IMR-90 (cell line): ENCODE measurements at regions not wholly inside any gene's neighbourhood (a gene's known extent, or its start where the extent isn't known, plus 50 kb on each side); places are given as distances from the start of the nearest gene placed in this dataset.

Source experiments
- ATAC-seq: fragments of 200-7000 bp; cut with Tn5 transposase; 2 replicates; pipeline ENCODE4 v1.9.1; 2020; ENCODE audit warnings: low read depth, mild to moderate bottlenecking, moderate library complexity
- BruUV-seq: library from RNA; stranded (reverse); fragments of 400-500 nt; replicated peaks from 2 replicates; lab custom pipeline; 2021; lab: Mats Ljungman, UMichigan
- CTCF ChIA-PET: fragments of 300-600 bp; formaldehyde crosslinking; extraction: SDS; loops from one replicate; lab custom pipeline; 2021; ENCODE audit warnings: antibody characterized with exemption; lab: Yijun Ruan, JAX
- POLR2A ChIA-PET: fragments of 300-600 bp; sonication (Branson Sonifier 250); formaldehyde crosslinking; loops from one replicate; lab custom pipeline; 2022; ENCODE audit warnings: antibody characterized with exemption; ENCODE audit not compliant: unreplicated experiment; lab: Charles Lee
- DNase-seq: peaks from one replicate; pipeline ENCODE4 v3.0.0; 2013
- H2AFZ ChIP-seq: replicated peaks from 2 replicates; pipeline ENCODE3; 2013; ENCODE audit warnings: low read length, mild to moderate bottlenecking; ENCODE audit not compliant: poor library complexity
- H2AK5ac ChIP-seq: 2 replicates; pipeline ENCODE4 v1.6.1; 2013; ENCODE audit warnings: low read depth, low read length, inconsistent platforms
- H2AK9ac ChIP-seq: replicated peaks from 2 replicates; pipeline ENCODE3; 2013; ENCODE audit warnings: mild to moderate bottlenecking, low read depth, low read length, moderate library complexity; ENCODE audit not compliant: poor library complexity
- H2BK120ac ChIP-seq: 2 replicates; pipeline ENCODE4 v1.6.1; 2013; ENCODE audit warnings: low read depth, low read length, inconsistent platforms
- H2BK15ac ChIP-seq: 3 replicates; pipeline ENCODE4 v1.6.1; 2013; ENCODE audit warnings: low read depth, low read length, inconsistent platforms
- H2BK20ac ChIP-seq: 2 replicates; pipeline ENCODE4 v1.6.1; 2013; ENCODE audit warnings: low read depth, mild to moderate bottlenecking, inconsistent platforms, low read length, moderate library complexity
- H2BK5ac ChIP-seq: 2 replicates; pipeline ENCODE4 v1.6.1; 2013; ENCODE audit warnings: mild to moderate bottlenecking, low read depth, low read length, inconsistent platforms; ENCODE audit not compliant: poor library complexity, severe bottlenecking
- H3K14ac ChIP-seq: replicated peaks from 2 replicates; pipeline ENCODE4 v1.6.1; 2013; ENCODE audit warnings: low read depth, low read length, inconsistent platforms
- H3K18ac ChIP-seq: 2 replicates; pipeline ENCODE4 v1.6.1; 2013; ENCODE audit warnings: low read depth, low read length, control low read depth
- H3K23ac ChIP-seq: 2 replicates; pipeline ENCODE4 v1.6.1; 2013; ENCODE audit warnings: low read depth, low read length, inconsistent platforms
- H3K27ac ChIP-seq: 2 replicates; pipeline ENCODE4 v1.5.1; 2013; ENCODE audit warnings: mild to moderate bottlenecking, control low read depth, low read length; ENCODE audit not compliant: insufficient read depth
- H3K27me3 ChIP-seq: 2 replicates; pipeline ENCODE4 v1.6.1; 2013; ENCODE audit warnings: low read length; ENCODE audit not compliant: control insufficient read depth, insufficient read depth
- H3K36me3 ChIP-seq: 2 replicates; pipeline ENCODE4 v1.6.1; 2013; ENCODE audit warnings: low read length, mixed read lengths; ENCODE audit not compliant: control insufficient read depth, insufficient read depth
- H3K4ac ChIP-seq: 2 replicates; pipeline ENCODE4 v1.6.1; 2013; ENCODE audit warnings: low read depth, low read length, inconsistent platforms
- H3K4me1 ChIP-seq: 2 replicates; pipeline ENCODE4 v1.6.1; 2013; ENCODE audit warnings: low read length, mixed read lengths; ENCODE audit not compliant: control insufficient read depth, insufficient read depth
- H3K4me2 ChIP-seq: 2 replicates; pipeline ENCODE4 v1.6.1; 2013; ENCODE audit warnings: low read depth, mild to moderate bottlenecking, control low read depth, low read length, moderate library complexity
- H3K4me3 ChIP-seq: 2 replicates; pipeline ENCODE4 v1.5.1; 2013; ENCODE audit warnings: low read depth, mild to moderate bottlenecking, control low read depth, low read length, moderate library complexity; ENCODE audit not compliant: insufficient read depth
- H3K56ac ChIP-seq: 2 replicates; pipeline ENCODE4 v1.6.1; 2013; ENCODE audit warnings: low read length, inconsistent platforms; ENCODE audit not compliant: insufficient read depth; ENCODE audit errors: extremely low read depth
- H3K79me1 ChIP-seq, 2 experiments: 2 replicates each; pipeline ENCODE4 v1.6.1; 2013; ENCODE audit warnings: low read length in 2 of 2, inconsistent platforms in 1 of 2, low read depth in 1 of 2
- H3K9ac ChIP-seq: 2 replicates; pipeline ENCODE4 v1.6.1; 2013; ENCODE audit warnings: low read depth, low read length, control low read depth
- H3K9me1 ChIP-seq: 2 replicates; pipeline ENCODE4 v1.6.1; 2013; ENCODE audit warnings: low read length, inconsistent platforms; ENCODE audit not compliant: insufficient read depth
- H3K9me3 ChIP-seq: 2 replicates; pipeline ENCODE4 v1.6.1; 2013; ENCODE audit warnings: low read length; ENCODE audit not compliant: control insufficient read depth, insufficient read depth
- H4K20me1 ChIP-seq: 2 replicates; pipeline ENCODE4 v1.6.1; 2013; ENCODE audit warnings: low read length, inconsistent platforms; ENCODE audit not compliant: insufficient read depth
- H4K5ac ChIP-seq: 2 replicates; pipeline ENCODE4 v1.6.1; 2013; ENCODE audit warnings: mild to moderate bottlenecking, low read depth, low read length, control low read depth
- H4K8ac ChIP-seq, 2 experiments: 2 replicates each; pipeline ENCODE4 v1.6.1; 2013; ENCODE audit warnings: low read depth in 2 of 2, low read length in 2 of 2, control low read depth in 1 of 2, inconsistent platforms in 1 of 2
- H4K91ac ChIP-seq: 2 replicates; pipeline ENCODE4 v1.6.1; 2013; ENCODE audit warnings: low read depth, low read length, inconsistent platforms; ENCODE audit not compliant: insufficient read depth
- BHLHE40 ChIP-seq: fragments of 150-350 bp; IDR thresholded peaks from 2 replicates; pipeline ENCODE4 v1.6.1; 2016; ENCODE audit warnings: mild to moderate bottlenecking, low read depth, low read length
- CEBPB ChIP-seq: IDR thresholded peaks from 2 replicates; pipeline ENCODE4 v1.6.1; 2012; ENCODE audit warnings: low read depth, low read length, improper control_type of control experiment
- CTCF ChIP-seq: conservative IDR thresholded peaks from 2 replicates; pipeline ENCODE4 v1.5.1; 2012; ENCODE audit warnings: mild to moderate bottlenecking, low read depth, low read length, improper control_type of control experiment
- ELK1 ChIP-seq: fragments of 150-350 bp; IDR thresholded peaks from 2 replicates; pipeline ENCODE4 v1.6.1; 2016; ENCODE audit warnings: low read depth, mild to moderate bottlenecking, low read length, moderate library complexity, borderline replicate concordance
- FOS ChIP-seq: fragments of 150-350 bp; IDR thresholded peaks from 2 replicates; pipeline ENCODE4 v1.6.1; 2016; ENCODE audit warnings: low read depth, low read length
- MAFK ChIP-seq: IDR thresholded peaks from 2 replicates; pipeline ENCODE4 v1.6.1; 2012; ENCODE audit warnings: low read depth, low read length, improper control_type of control experiment
- MXI1 ChIP-seq: IDR thresholded peaks from 2 replicates; pipeline ENCODE4 v1.6.1; 2012; ENCODE audit warnings: low read depth, mild to moderate bottlenecking, low read length, moderate library complexity, borderline replicate concordance
- POLR2A ChIP-seq: IDR thresholded peaks from 2 replicates; pipeline ENCODE4 v1.6.1; 2012; ENCODE audit warnings: mild to moderate bottlenecking, low read depth, low read length
- RAD21 ChIP-seq: IDR thresholded peaks from 2 replicates; pipeline ENCODE4 v1.6.1; 2012; ENCODE audit warnings: low read length, improper control_type of control experiment
- RCOR1 ChIP-seq: IDR thresholded peaks from 2 replicates; pipeline ENCODE4 v1.6.1; 2012; ENCODE audit warnings: mild to moderate bottlenecking, low read length, improper control_type of control experiment; ENCODE audit not compliant: insufficient replicate concordance
- RFX5 ChIP-seq: IDR thresholded peaks from 2 replicates; pipeline ENCODE4 v1.8.0; 2012; ENCODE audit warnings: low read depth, mild to moderate bottlenecking, low read length, moderate library complexity
- SMC3 ChIP-seq: fragments of 150-350 bp; IDR thresholded peaks from 2 replicates; pipeline ENCODE4 v1.6.1; 2016; ENCODE audit warnings: low read depth, mild to moderate bottlenecking, antibody characterized with exemption, low read length, moderate library complexity
- USF2 ChIP-seq: fragments of 150-350 bp; IDR thresholded peaks from 2 replicates; pipeline ENCODE4 v1.6.1; 2017; ENCODE audit warnings: mild to moderate bottlenecking, antibody characterized with exemption, low read length, low read depth
- WGBS, 2 experiments: methylation state at CpG; one replicate each; pipeline versions ENCODE4 v1.1.5 to v1.1.7; 2013; ENCODE audit warnings: missing lambda C conversion rate in 2 of 2; ENCODE audit not compliant: insufficient read length in 1 of 2; ENCODE audit errors: extremely low coverage in 2 of 2; 5-methylcytosine and 5-hydroxymethylcytosine counted together
- dilution Hi-C: fragments of 300-500 bp; cut with HindIII; formaldehyde crosslinking; loops from one replicate; pipeline ENCODE4 v1.14.3; 2018; ENCODE audit warnings: low sequenced_read_pairs; ENCODE audit not compliant: unreplicated experiment
- in situ Hi-C: fragments of 300-500 bp; cut with MboI; formaldehyde crosslinking; loops from 3 replicates; pipeline ENCODE4 v1.14.3; 2019; ENCODE audit warnings: low sequenced_read_pairs, inconsistent platforms, mixed read lengths
- intact Hi-C: fragments of 100-400 bp; cut with micrococcal nuclease; formaldehyde crosslinking; loops from 2 replicates; pipeline ENCODE4 v1.10.0; 2022

GRCh38 chr6:88376768-88377387, 210.7 kb upstream of the CNR1 start:
- dilution Hi-C loops: no loop called here
- no TSS peak for BruUV-seq
- no peaks in the 10 kb centered on the region for H3K27me3 ChIP-seq

More at GRCh38 chr6:88376768-88377387, 210.7 kb upstream of the CNR1 start:
- H3K9me1 ChIP-seq: no peaks in the 10 kb centered on the region
- intact Hi-C loops (no loop called here), in situ Hi-C loops (no loop called here)
- DNase-seq (peak; percentile 6), ATAC-seq (0 out of 2 replicates have a peak, but pooled peaks have one; percentile 14)
- WGBS, 2 experiments: no CpG with 5 or more reads among the region's 2 CpGs
- H2BK5ac ChIP-seq: no peak overlapping the region
- H2AK5ac ChIP-seq: no peak overlapping the region
- H3K9me3 ChIP-seq: no peaks in the 10 kb centered on the region
- H4K20me1 ChIP-seq: no peaks in the 10 kb centered on the region
- H3K4me3 ChIP-seq: no peak overlapping the region
- H3K18ac ChIP-seq: no peak overlapping the region
- TF ChIP-seq FOS: no peak
- no peak for TF ChIP-seq POLR2A
- TF ChIP-seq USF2: no peak
- no peak for TF ChIP-seq CTCF
- TF ChIP-seq SMC3: no peak
- no peak for TF ChIP-seq MAFK
- no peak for TF ChIP-seq RCOR1
- TF ChIP-seq CEBPB: no peak
- no peak for TF ChIP-seq MXI1
- no peak for TF ChIP-seq BHLHE40
- TF ChIP-seq RFX5: no peak
- TF ChIP-seq ELK1: no peak
- TF ChIP-seq RAD21: no peak
- no peak overlapping the region for H4K5ac ChIP-seq
- no peak overlapping the region for H2AFZ ChIP-seq
- H3K9ac ChIP-seq: no peak overlapping the region
- H3K27ac ChIP-seq: no peak overlapping the region
- H2BK15ac ChIP-seq: no peak overlapping the region
- no peak overlapping the region for H2BK120ac ChIP-seq
- POLR2A ChIA-PET: no interaction called here
- no peak overlapping the region for H3K4me2 ChIP-seq
- no peak overlapping the region for H2BK20ac ChIP-seq
- no peak overlapping the region for H4K91ac ChIP-seq
- H3K14ac ChIP-seq: no peak overlapping the region
- no peaks in the 10 kb centered on the region for H3K79me1 ChIP-seq
- H3K36me3 ChIP-seq: no peaks in the 10 kb centered on the region
- no peak overlapping the region for H4K8ac ChIP-seq
- H3K56ac ChIP-seq: no peak overlapping the region
- H3K23ac ChIP-seq: no peak overlapping the region
- H3K4ac ChIP-seq: no peak overlapping the region
- no peaks in the 10 kb centered on the region for H3K4me1 ChIP-seq
- no peak overlapping the region for H2AK9ac ChIP-seq
- CTCF ChIA-PET: no interaction called here
